Peyer's patch (tissue), 4 donors: ENCODE measurements at regions not wholly inside any gene's neighbourhood (a gene's known extent, or its start where the extent isn't known, plus 50 kb on each side); places are given as distances from the start of the nearest gene placed in this dataset.

Experiments
- POLR2A ChIP-seq, 2 donors: fragments of 450-650 bp; IDR thresholded peaks; one replicate each; pipeline ENCODE4 v1.5.1; 2017; ENCODE audit warnings: antibody characterized with exemption in 2 of 2, mild to moderate bottlenecking in 2 of 2, moderate library complexity in 2 of 2
- TF ChIP-seq, protein P1 (sequence below), 6 experiments: fragments of 450-650 bp in 4 of 6; fragments of 200-600 bp in 2 of 6; sonication (generic) in 1 of 6; IDR thresholded peaks; one replicate each; pipeline ENCODE4 v1.5.1; 2017 to 2019; ENCODE audit warnings: antibody characterized with exemption in 6 of 6, mild to moderate bottlenecking in 3 of 6, moderate library complexity in 1 of 6

DNA sequence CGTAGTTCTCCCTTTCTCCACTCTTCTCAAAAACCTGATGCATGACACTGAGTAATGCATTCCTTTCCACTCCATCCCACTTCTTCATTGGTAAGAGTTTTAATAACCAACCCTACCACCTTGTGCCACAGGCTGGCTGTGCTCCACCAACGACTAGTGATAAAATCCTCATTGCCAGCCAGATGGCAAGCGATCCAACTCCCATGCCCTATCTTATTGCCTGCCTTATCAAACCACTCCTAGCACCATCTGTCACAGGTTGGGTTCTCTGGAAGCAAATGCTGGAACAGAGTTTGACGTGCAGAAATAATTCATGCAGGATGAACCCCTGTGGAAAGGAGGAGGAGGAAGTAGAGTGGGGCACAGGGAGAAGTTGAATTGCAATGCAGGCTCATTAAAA is 99.5 kb downstream of the CHD9NB start:
- TF ChIP-seq, protein P1, sequence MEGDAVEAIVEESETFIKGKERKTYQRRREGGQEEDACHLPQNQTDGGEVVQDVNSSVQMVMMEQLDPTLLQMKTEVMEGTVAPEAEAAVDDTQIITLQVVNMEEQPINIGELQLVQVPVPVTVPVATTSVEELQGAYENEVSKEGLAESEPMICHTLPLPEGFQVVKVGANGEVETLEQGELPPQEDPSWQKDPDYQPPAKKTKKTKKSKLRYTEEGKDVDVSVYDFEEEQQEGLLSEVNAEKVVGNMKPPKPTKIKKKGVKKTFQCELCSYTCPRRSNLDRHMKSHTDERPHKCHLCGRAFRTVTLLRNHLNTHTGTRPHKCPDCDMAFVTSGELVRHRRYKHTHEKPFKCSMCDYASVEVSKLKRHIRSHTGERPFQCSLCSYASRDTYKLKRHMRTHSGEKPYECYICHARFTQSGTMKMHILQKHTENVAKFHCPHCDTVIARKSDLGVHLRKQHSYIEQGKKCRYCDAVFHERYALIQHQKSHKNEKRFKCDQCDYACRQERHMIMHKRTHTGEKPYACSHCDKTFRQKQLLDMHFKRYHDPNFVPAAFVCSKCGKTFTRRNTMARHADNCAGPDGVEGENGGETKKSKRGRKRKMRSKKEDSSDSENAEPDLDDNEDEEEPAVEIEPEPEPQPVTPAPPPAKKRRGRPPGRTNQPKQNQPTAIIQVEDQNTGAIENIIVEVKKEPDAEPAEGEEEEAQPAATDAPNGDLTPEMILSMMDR (IDR thresholded peaks at IDR 0.05): no peak
- TF ChIP-seq POLR2A (IDR thresholded peaks at IDR 0.05): no peak
